Activated CD4-positive, alpha-beta memory T cell treated with anti-CD3 and anti-CD28 coated beads, Interleukin-2, amount 10 ng/mL, durations not matched to agents 7 days and 5 days (primary cell): ENCODE measurements at regions not wholly inside any gene's neighbourhood (a gene's known extent, or its start where the extent isn't known, plus 50 kb on each side); places are given as distances from the start of the nearest gene placed in this dataset.

ENCODE experiments used
- CTCF ChIA-PET: fragments of 350-600 bp; sonication (Branson Sonifier 250); formaldehyde crosslinking; loops from one replicate; lab custom pipeline; 2021; ENCODE audit warnings: antibody characterized with exemption, inconsistent platforms; lab: Charles Lee
- POLR2A ChIA-PET: fragments of 350-600 bp; sonication (Branson Sonifier 250); formaldehyde crosslinking; loops from one replicate; lab custom pipeline; 2021; ENCODE audit warnings: antibody characterized with exemption; lab: Charles Lee
- DNase-seq: peaks from one replicate; pipeline ENCODE4 v3.0.0-alpha.2; 2020
- H3K27ac Mint-ChIP-seq: one replicate; pipeline ENCODE4 v1.8.0; 2021; ENCODE audit warnings: mild to moderate bottlenecking, mixed read lengths
- H3K27me3 Mint-ChIP-seq: one replicate; pipeline ENCODE4 v1.8.0; 2021; ENCODE audit warnings: mixed read lengths
- H3K36me3 Mint-ChIP-seq: one replicate; pipeline ENCODE4 v1.8.0; 2021; ENCODE audit warnings: low read depth, mixed read lengths
- H3K4me1 Mint-ChIP-seq: one replicate; pipeline ENCODE4 v1.8.0; 2021; ENCODE audit warnings: mixed read lengths
- H3K4me3 Mint-ChIP-seq: one replicate; pipeline ENCODE4 v1.8.0; 2021; ENCODE audit warnings: mild to moderate bottlenecking, mixed read lengths
- H3K9me3 Mint-ChIP-seq: one replicate; pipeline ENCODE4 v1.8.0; 2021; ENCODE audit warnings: mixed read lengths

DNA sequence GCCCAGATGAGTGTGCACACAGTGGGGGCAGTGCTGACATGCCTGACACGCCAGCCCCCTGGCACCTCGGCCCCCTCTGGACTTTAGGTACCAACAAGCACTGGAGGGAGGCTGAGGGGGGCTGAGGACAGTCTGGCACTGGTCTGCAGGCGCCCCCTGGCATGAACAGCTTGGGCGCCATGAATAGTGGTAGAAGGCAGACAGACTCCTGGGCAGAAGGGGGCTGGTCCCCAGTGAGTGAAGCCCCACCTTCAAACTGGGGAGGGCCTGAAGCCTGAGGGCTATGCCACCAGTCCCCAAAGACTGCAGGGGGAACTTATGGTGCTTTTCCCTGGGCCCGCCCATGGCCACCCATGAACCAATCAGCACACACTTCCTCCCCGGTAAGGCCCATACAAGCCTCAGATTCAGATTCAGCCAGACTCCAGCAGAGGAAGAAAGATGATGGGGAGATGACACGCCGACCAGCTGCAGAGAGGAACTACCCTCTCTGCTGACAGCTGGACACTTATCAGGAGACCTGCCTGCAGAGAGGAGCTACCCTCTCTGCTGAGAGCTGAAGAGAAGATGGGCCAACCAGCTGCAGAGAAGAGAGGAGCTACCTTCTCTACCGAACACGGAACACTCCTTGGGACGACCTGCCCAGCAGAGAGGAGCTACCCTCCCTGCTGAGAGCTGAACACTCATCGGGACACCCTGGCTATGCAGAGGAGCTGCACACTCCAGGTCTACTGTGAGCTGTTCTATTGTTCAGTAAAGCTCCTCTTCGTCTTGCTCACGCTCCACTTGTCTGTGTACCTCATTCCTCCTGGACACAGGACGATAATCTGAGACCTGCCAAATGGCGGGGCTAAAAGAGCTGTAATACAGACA is 324.5 kb downstream of the PCNX1 start:
- CTCF ChIA-PET = no interaction called here
- Mint-ChIP-seq H3K4me1 (no peaks in the 10 kb centered on the region), H3K27ac (peak overlapping the region; percentile 21)

GRCh38 chr14:71232506-71232905 is 325.2 kb downstream of the PCNX1 start:
- H3K4me3 Mint-ChIP-seq = no peak overlapping the region
- POLR2A ChIA-PET = no interaction called here
- no peaks in the 10 kb centered on the region for H3K4me1 Mint-ChIP-seq
- H3K9me3 Mint-ChIP-seq = no peaks in the 10 kb centered on the region
- no peak for DNase-seq
- peaks cover 4% of the 10 kb centered on the region for H3K27me3 Mint-ChIP-seq
- no peak overlapping the region for H3K27ac Mint-ChIP-seq
- no peaks in the 10 kb centered on the region for H3K36me3 Mint-ChIP-seq
- CTCF ChIA-PET = no interaction called here

More for the DNA sequence above, 324.5 kb downstream of the PCNX1 start:
- H3K4me3 Mint-ChIP-seq = no peak overlapping the region
- no peak for DNase-seq
- peaks cover 4% of the 10 kb centered on the region for H3K27me3 Mint-ChIP-seq
- no peaks in the 10 kb centered on the region for H3K9me3 Mint-ChIP-seq
- no peaks in the 10 kb centered on the region for H3K36me3 Mint-ChIP-seq
- POLR2A ChIA-PET = no interaction called here

- Mint-ChIP-seq H3K4me1 (no peaks in the 10 kb centered on the region), H3K9me3 (no peaks in the 10 kb centered on the region), H3K27me3 (peaks cover 4% of the 10 kb centered on the region), H3K4me3 (no peak overlapping the region), H3K27ac (no peak overlapping the region), H3K36me3 (no peaks in the 10 kb centered on the region)
- CTCF ChIA-PET = no interaction called here
- no peak for DNase-seq
- POLR2A ChIA-PET = interaction anchor here (1.0 kb wide), 1 partner anchor 85 kb away, joined by 4 read pairs; no protein-coding TSS in a partner anchor
Observed at GRCh38 chr14:71235875-71236274, 328.6 kb downstream of the PCNX1 start.

DNA sequence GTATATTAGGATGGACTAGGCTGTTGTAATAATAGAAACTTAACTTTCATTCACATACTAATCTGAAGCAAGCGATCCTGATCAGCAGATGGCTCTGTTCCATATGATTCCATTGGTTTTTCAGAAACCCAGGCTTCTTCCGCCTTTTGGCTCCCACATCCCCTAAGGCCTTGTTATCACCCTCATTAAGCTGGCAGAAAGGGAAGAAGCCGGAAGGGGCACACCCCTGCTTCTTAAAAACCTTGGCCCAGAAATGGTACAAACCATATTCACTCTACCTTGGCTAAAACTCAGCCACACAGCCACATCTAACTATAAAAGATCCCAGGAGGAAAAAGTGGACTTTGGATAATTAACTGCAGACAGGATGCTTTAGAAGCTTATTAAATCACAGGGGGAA is 329.2 kb downstream of the PCNX1 start:
- ChIA-PET POLR2A (interaction anchor here (1.0 kb wide), 1 partner anchor 85 kb away, joined by 4 read pairs; no protein-coding TSS in a partner anchor), CTCF (no interaction called here)
- H3K27me3 Mint-ChIP-seq = peaks cover 4% of the 10 kb centered on the region
- H3K27ac Mint-ChIP-seq = no peak overlapping the region
- DNase-seq = no peak
- H3K36me3 Mint-ChIP-seq = no peaks in the 10 kb centered on the region
- no peaks in the 10 kb centered on the region for H3K9me3 Mint-ChIP-seq
- H3K4me3 Mint-ChIP-seq = no peak overlapping the region
- H3K4me1 Mint-ChIP-seq = no peaks in the 10 kb centered on the region

DNA sequence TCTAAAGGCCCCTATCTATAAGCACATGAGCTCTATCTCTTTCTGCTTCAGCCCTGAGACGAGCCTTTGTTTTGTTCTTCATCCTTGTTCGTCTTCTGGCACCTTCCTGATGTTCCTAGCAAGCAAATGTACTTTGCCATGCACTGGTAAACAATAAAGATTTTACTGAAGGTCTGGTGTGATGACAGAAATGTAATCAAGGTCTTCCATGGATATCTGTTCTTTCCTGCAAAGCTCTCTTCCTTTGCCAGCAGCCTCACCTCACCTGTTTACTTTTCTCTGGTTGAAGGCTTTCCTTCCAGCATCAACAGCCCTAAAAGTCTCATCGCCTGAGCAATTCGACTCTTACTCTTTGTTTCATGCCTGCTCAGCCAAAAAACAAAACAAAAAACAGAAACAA is 330.3 kb downstream of the PCNX1 start:
- H3K9me3 Mint-ChIP-seq = no peaks in the 10 kb centered on the region
- ChIA-PET CTCF (no interaction called here), POLR2A (no interaction called here)
- no peak overlapping the region for H3K4me3 Mint-ChIP-seq
- DNase-seq = no peak
- peaks cover 4% of the 10 kb centered on the region for H3K27me3 Mint-ChIP-seq
- no peaks in the 10 kb centered on the region for H3K36me3 Mint-ChIP-seq
- no peaks in the 10 kb centered on the region for H3K4me1 Mint-ChIP-seq
- H3K27ac Mint-ChIP-seq = no peak overlapping the region

- Mint-ChIP-seq H3K4me3 (no peak overlapping the region), H3K27me3 (peaks cover 4% of the 10 kb centered on the region), H3K4me1 (peaks cover 2% of the 10 kb centered on the region), H3K9me3 (no peaks in the 10 kb centered on the region), H3K36me3 (no peaks in the 10 kb centered on the region), H3K27ac (no peak overlapping the region)
- ChIA-PET CTCF (no interaction called here), POLR2A (no interaction called here)
- DNase-seq = no peak
Observed at GRCh38 chr14:71238835-71239234, 331.6 kb downstream of the PCNX1 start.

DNA sequence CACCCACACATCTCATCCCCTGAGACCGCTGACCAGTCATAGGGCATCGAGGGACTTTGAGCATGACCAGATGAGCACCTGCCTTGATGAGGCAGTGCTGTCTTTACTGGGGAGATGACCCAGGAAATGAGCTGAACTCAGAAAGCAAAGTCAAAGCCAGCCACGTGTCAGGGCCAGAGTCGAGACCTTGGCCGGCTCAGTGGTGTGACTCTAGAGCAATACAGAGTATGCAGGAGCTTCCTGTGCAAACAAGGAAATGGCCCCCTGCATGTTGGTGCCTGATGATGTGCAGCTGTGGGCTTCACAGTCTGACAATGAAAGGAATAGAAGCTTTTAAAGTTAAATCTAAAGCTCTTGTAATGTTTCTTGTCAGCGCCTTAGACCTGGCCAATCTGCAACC is 332.9 kb downstream of the PCNX1 start:
- H3K4me1 Mint-ChIP-seq = peaks cover 14% of the 10 kb centered on the region
- no peak overlapping the region for H3K27ac Mint-ChIP-seq
- H3K9me3 Mint-ChIP-seq = peaks cover 4% of the 10 kb centered on the region
- no peak for DNase-seq
- H3K36me3 Mint-ChIP-seq = no peaks in the 10 kb centered on the region
- ChIA-PET POLR2A (no interaction called here), CTCF (interaction anchor here (0.5 kb wide), 1 partner anchor 1213 kb away, joined by 3 read pairs; no protein-coding TSS in a partner anchor)
- H3K27me3 Mint-ChIP-seq = peaks cover 2% of the 10 kb centered on the region
- no peak overlapping the region for H3K4me3 Mint-ChIP-seq

DNA sequence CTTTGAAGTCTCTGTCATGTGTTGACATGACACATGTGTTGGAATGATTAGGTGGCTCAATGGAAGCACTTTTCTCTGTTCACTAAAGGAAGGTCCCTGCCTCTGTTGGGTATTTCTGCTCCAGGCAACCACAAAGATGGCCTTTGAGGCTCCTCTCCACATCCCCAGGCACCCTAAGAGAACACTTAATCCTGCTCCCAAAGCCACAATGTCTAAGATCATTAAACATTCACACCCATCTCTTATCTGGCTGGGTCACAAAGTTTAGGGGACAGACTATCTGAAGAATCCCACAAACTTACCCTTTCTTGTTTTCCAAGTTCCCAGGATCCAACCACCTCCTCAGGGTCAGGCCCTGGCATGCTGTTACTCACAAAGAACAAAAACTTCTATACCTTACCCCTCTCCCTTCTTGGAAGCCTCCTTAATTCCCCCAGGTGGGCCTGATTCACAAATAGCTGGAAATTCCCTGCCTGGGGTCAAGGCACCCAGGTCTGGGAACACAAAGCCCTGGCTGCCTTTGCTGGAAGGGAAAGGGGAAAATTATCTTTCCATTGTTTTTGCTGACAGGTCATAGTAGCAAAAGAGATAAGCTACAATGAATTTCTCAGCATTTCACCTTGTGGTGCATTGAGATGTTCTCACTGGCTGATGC is 333.7 kb downstream of the PCNX1 start:
- POLR2A ChIA-PET = no interaction called here
- CTCF ChIA-PET = interaction anchor here (0.5 kb wide), 1 partner anchor 1212 kb away, joined by 3 read pairs; no protein-coding TSS in a partner anchor
- peaks cover 8% of the 10 kb centered on the region for H3K9me3 Mint-ChIP-seq
- H3K36me3 Mint-ChIP-seq = no peaks in the 10 kb centered on the region
- H3K4me3 Mint-ChIP-seq = no peak overlapping the region
- DNase-seq = no peak
- peaks cover 22% of the 10 kb centered on the region for H3K4me1 Mint-ChIP-seq
- peaks cover 2% of the 10 kb centered on the region for H3K27me3 Mint-ChIP-seq
- no peak overlapping the region for H3K27ac Mint-ChIP-seq

- peaks cover 11% of the 10 kb centered on the region for H3K36me3 Mint-ChIP-seq
- H3K4me1 Mint-ChIP-seq = peaks cover 35% of the 10 kb centered on the region
- ChIA-PET POLR2A (no interaction called here), CTCF (no interaction called here)
- H3K27me3 Mint-ChIP-seq = no peaks in the 10 kb centered on the region
- no peak for DNase-seq
- peaks cover 17% of the 10 kb centered on the region for H3K9me3 Mint-ChIP-seq
- H3K27ac Mint-ChIP-seq = no peak overlapping the region
- no peak overlapping the region for H3K4me3 Mint-ChIP-seq
Observed at GRCh38 chr14:71242237-71242748, 335.0 kb downstream of the PCNX1 start.

DNA sequence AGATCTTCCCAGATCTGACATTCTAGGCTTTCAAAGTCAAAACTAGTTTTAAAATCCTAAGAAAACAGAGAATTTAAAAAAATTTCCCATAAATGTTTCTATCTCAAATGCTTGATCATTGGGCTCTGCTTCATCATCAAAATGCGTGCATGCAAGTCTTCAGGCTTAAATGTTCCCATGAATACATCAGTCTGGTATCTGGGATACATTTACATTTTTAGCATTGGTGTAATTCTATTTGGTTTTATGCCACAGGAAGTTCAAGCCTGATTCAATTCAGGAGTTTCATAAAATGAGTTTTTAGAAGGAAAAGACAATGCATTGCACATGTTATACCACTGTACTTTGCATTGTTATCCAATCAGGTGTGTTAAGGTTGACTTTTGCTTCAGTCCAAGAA is 336.4 kb downstream of the PCNX1 start:
- no peak for DNase-seq
- POLR2A ChIA-PET = no interaction called here
- Mint-ChIP-seq H3K27ac (no peak overlapping the region), H3K4me3 (no peak overlapping the region), H3K9me3 (peaks cover 27% of the 10 kb centered on the region), H3K36me3 (peaks cover 23% of the 10 kb centered on the region), H3K4me1 (peaks cover 45% of the 10 kb centered on the region), H3K27me3 (no peaks in the 10 kb centered on the region)
- CTCF ChIA-PET = no interaction called here

DNA sequence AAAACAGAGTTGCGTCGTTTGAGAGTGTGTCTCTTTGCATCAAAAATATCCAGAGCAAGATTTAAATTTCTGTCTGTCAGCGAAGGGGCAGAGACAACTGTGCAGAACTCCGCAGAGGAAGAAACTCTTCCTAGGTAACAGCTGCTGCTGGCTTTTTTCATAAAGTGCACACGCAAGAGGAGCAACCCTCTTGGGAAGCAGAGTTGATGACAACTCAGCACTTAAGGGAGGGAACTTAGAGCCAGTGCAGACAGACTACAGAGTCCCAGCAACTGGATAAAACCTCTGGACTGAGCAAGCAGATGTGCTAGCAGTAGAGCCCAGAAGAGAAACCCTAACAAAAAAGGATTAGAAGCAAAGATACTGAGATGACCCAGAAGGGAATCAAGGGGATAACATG is 337.1 kb downstream of the PCNX1 start:
- Mint-ChIP-seq H3K27ac (no peak overlapping the region), H3K4me3 (no peak overlapping the region), H3K27me3 (no peaks in the 10 kb centered on the region), H3K4me1 (peaks cover 45% of the 10 kb centered on the region), H3K36me3 (peaks cover 23% of the 10 kb centered on the region), H3K9me3 (peaks cover 27% of the 10 kb centered on the region)
- POLR2A ChIA-PET = no interaction called here
- CTCF ChIA-PET = no interaction called here
- DNase-seq = no peak

GRCh38 chr14:71245659-71246361 is 338.6 kb downstream of the PCNX1 start:
- peak; percentile 55 for DNase-seq
- H3K4me1 Mint-ChIP-seq = peaks cover 45% of the 10 kb centered on the region
- no peak overlapping the region for H3K4me3 Mint-ChIP-seq
- ChIA-PET CTCF (no interaction called here), POLR2A (interaction anchor here (0.6 to 1.9 kb wide), 4 partner anchors 22 to 153 kb away, joined by 3 to 7 read pairs (median 4); no protein-coding TSS in a partner anchor)
- peaks cover 29% of the 10 kb centered on the region for H3K9me3 Mint-ChIP-seq
- H3K27ac Mint-ChIP-seq = peak overlapping the region; percentile 82
- no peaks in the 10 kb centered on the region for H3K27me3 Mint-ChIP-seq
- peaks cover 26% of the 10 kb centered on the region for H3K36me3 Mint-ChIP-seq

- Mint-ChIP-seq H3K4me3 (no peak overlapping the region), H3K27ac (peak overlapping the region; percentile 82), H3K27me3 (no peaks in the 10 kb centered on the region), H3K9me3 (peaks cover 29% of the 10 kb centered on the region), H3K36me3 (peaks cover 26% of the 10 kb centered on the region), H3K4me1 (peaks cover 45% of the 10 kb centered on the region)
- ChIA-PET POLR2A (interaction anchor here (1.1 to 1.9 kb wide), 4 partner anchors 21 to 152 kb away, joined by 3 to 7 read pairs (median 4); no protein-coding TSS in a partner anchor), CTCF (no interaction called here)
- peak; percentile 46 for DNase-seq
Observed at GRCh38 chr14:71246539-71246938, 339.3 kb downstream of the PCNX1 start.
